H1 (cell line): ENCODE measurements at regions not wholly inside any gene's neighbourhood (a gene's known extent, or its start where the extent isn't known, plus 50 kb on each side); places are given as distances from the start of the nearest gene placed in this dataset.

ENCODE experiments used
- CTCF ChIA-PET: fragments of 300-600 bp; sonication (Branson Sonifier 250); formaldehyde crosslinking; loops from one replicate; lab custom pipeline; 2021; ENCODE audit not compliant: partially characterized antibody; lab: Charles Lee
- POLR2A ChIA-PET: fragments of 300-600 bp; sonication (Branson Sonifier 250); formaldehyde crosslinking; loops from one replicate; lab custom pipeline; 2021; ENCODE audit warnings: inconsistent platforms; ENCODE audit not compliant: partially characterized antibody; lab: Charles Lee
- DNase-seq, 2 experiments: peaks; one replicate each; pipeline versions ENCODE4 v3.0.0 to v3.0.0-alpha.2; 2010 to 2022; ENCODE audit warnings: low spot score in 2 of 2, low read depth in 1 of 2, mixed read lengths in 1 of 2
- FAIRE-seq: peaks from 2 replicates; lab custom pipeline; 2011; peaks lifted over from hg19 to GRCh38; lab: Jason Lieb, UNC
- H2AFZ ChIP-seq: 2 replicates; pipeline ENCODE4 v1.8.1; 2012; ENCODE audit warnings: low read length, inconsistent platforms
- H2AK5ac ChIP-seq: 2 replicates; pipeline ENCODE4 v1.6.1; 2013; ENCODE audit warnings: low read depth, low read length
- H2BK120ac ChIP-seq: replicated peaks from 2 replicates; pipeline ENCODE3; 2013; ENCODE audit warnings: low read depth, low read length, inconsistent platforms
- H2BK12ac ChIP-seq: 2 replicates; pipeline ENCODE4 v1.6.1; 2013; ENCODE audit warnings: low read depth, low read length
- H2BK15ac ChIP-seq: 2 replicates; pipeline ENCODE4 v1.6.1; 2013; ENCODE audit warnings: low read length
- H2BK20ac ChIP-seq: 2 replicates; pipeline ENCODE4 v1.6.1; 2013; ENCODE audit warnings: low read length
- H2BK5ac ChIP-seq: 2 replicates; pipeline ENCODE4 v1.6.1; 2013; ENCODE audit warnings: low read depth, low read length
- H3K14ac ChIP-seq: 2 replicates; pipeline ENCODE4 v1.6.1; 2013; ENCODE audit warnings: inconsistent platforms; ENCODE audit not compliant: insufficient read length
- H3K18ac ChIP-seq: 2 replicates; pipeline ENCODE4 v1.6.1; 2013; ENCODE audit warnings: low read length; ENCODE audit errors: extremely low read depth
- H3K23ac ChIP-seq: 2 replicates; pipeline ENCODE4 v1.6.1; 2013; ENCODE audit warnings: inconsistent platforms; ENCODE audit not compliant: insufficient read length
- H3K23me2 ChIP-seq: 2 replicates; pipeline ENCODE4 v1.6.1; 2013; ENCODE audit warnings: low read depth, low read length
- H3K27ac ChIP-seq: 2 replicates; pipeline ENCODE4 v1.6.1; 2011; ENCODE audit warnings: low read depth, low read length, inconsistent platforms
- H3K27me3 ChIP-seq, 4 experiments: replicated peaks in 1 of 4; 1 replicate in 1 of 4; 2 replicates in 3 of 4; pipeline versions ENCODE4 v1.6.1 to v1.8.1; 2011 to 2013; ENCODE audit warnings: low read length in 3 of 4, mild to moderate bottlenecking in 3 of 4, inconsistent platforms in 2 of 4, mixed read lengths in 2 of 4, moderate library complexity in 1 of 4; ENCODE audit not compliant: control insufficient read depth in 3 of 4, insufficient read depth in 3 of 4; ENCODE audit errors: extremely low read depth in 1 of 4
- H3K36me3 ChIP-seq, 4 experiments: 2 replicates each; pipeline versions ENCODE4 v1.6.1 to v1.8.1; 2011 to 2013; ENCODE audit warnings: mild to moderate bottlenecking in 4 of 4, low read length in 3 of 4, moderate library complexity in 2 of 4, control low read depth in 1 of 4, inconsistent platforms in 1 of 4; ENCODE audit not compliant: insufficient read depth in 4 of 4, control insufficient read depth in 2 of 4
- H3K4ac ChIP-seq: replicated peaks from 2 replicates; pipeline ENCODE3; 2013; ENCODE audit warnings: low read length, low read depth, mixed read lengths, inconsistent platforms; ENCODE audit not compliant: insufficient read length
- H3K4me1 ChIP-seq, 4 experiments: replicated peaks in 1 of 4; 1 replicate in 1 of 4; 2 replicates in 3 of 4; pipeline versions ENCODE4 v1.6.1 to v1.8.1; 2011 to 2013; ENCODE audit warnings: low read length in 3 of 4, inconsistent platforms in 2 of 4, mixed read lengths in 1 of 4; ENCODE audit not compliant: insufficient read depth in 4 of 4, control insufficient read depth in 3 of 4
- H3K4me2 ChIP-seq, 2 experiments: 2 replicates each; pipeline versions ENCODE4 v1.6.1 to v1.8.1; 2011 to 2013; ENCODE audit warnings: low read depth in 2 of 2, low read length in 2 of 2, control low read depth in 1 of 2, inconsistent platforms in 1 of 2, mild to moderate bottlenecking in 1 of 2; ENCODE audit not compliant: insufficient read depth in 1 of 2
- H3K4me3 ChIP-seq, 4 experiments: fragments of 200-600, 300-600 bp in 1 of 4; sonication (generic), shearing (Covaris generic), sonication (Bioruptor Twin) in 1 of 4; 2 replicates each; pipeline versions ENCODE4 v1.5.1 to v1.8.1; 2011 to 2016; ENCODE audit warnings: low read length in 4 of 4, low read depth in 3 of 4, control low read depth in 2 of 4, inconsistent platforms in 2 of 4, mild to moderate bottlenecking in 2 of 4, mixed read lengths in 1 of 4, moderate library complexity in 1 of 4; ENCODE audit not compliant: insufficient read depth in 2 of 4; ENCODE audit errors: extremely low read depth in 1 of 4
- H3K56ac ChIP-seq: replicated peaks from 2 replicates; pipeline ENCODE3; 2013; ENCODE audit warnings: low read depth, mild to moderate bottlenecking, mixed read lengths, low read length, inconsistent platforms; ENCODE audit not compliant: insufficient read length
- H3K79me1 ChIP-seq: 2 replicates; pipeline ENCODE4 v1.6.1; 2013; ENCODE audit warnings: low read depth, low read length, control low read depth
- H3K79me2 ChIP-seq, 2 experiments: 2 replicates each; pipeline versions ENCODE4 v1.6.1 to v1.8.1; 2012 to 2013; ENCODE audit warnings: low read length in 2 of 2, mild to moderate bottlenecking in 2 of 2, inconsistent platforms in 1 of 2; ENCODE audit not compliant: insufficient read depth in 2 of 2, control insufficient read depth in 1 of 2
- H3K9ac ChIP-seq, 4 experiments: replicated peaks in 1 of 4; 1 replicate in 1 of 4; 2 replicates in 3 of 4; pipeline versions ENCODE4 v1.6.1 to v1.8.1; 2011 to 2013; ENCODE audit warnings: low read depth in 3 of 4, low read length in 3 of 4, control low read depth in 2 of 4, mild to moderate bottlenecking in 2 of 4, moderate library complexity in 2 of 4, inconsistent platforms in 1 of 4; ENCODE audit errors: extremely low read depth in 1 of 4
- H3K9me3 ChIP-seq, 2 experiments: 2 replicates each; pipeline versions ENCODE4 v1.6.1 to v1.8.1; 2012 to 2013; ENCODE audit warnings: mild to moderate bottlenecking in 2 of 2, moderate library complexity in 2 of 2, control low read depth in 1 of 2, inconsistent platforms in 1 of 2, low read depth in 1 of 2, low read length in 1 of 2, mixed read lengths in 1 of 2; ENCODE audit not compliant: insufficient read depth in 2 of 2
- H4K20me1 ChIP-seq, 2 experiments: replicated peaks in 1 of 2; 2 replicates each; pipeline versions ENCODE3 to v1.8.1; 2011 to 2013; ENCODE audit warnings: inconsistent platforms in 2 of 2, low read length in 2 of 2, mild to moderate bottlenecking in 1 of 2; ENCODE audit not compliant: insufficient read depth in 2 of 2, control insufficient read depth in 1 of 2
- H4K5ac ChIP-seq: 2 replicates; pipeline ENCODE4 v1.6.1; 2013; ENCODE audit warnings: low read length, low read depth, mixed read lengths, inconsistent platforms; ENCODE audit not compliant: insufficient read length
- H4K8ac ChIP-seq: 2 replicates; pipeline ENCODE4 v1.8.0; 2013; ENCODE audit warnings: mild to moderate bottlenecking, moderate library complexity, low read length, inconsistent platforms; ENCODE audit not compliant: insufficient read depth; ENCODE audit errors: extremely low read depth
- H4K91ac ChIP-seq: replicated peaks from 2 replicates; pipeline ENCODE3; 2013; ENCODE audit warnings: low read length, mixed read lengths, inconsistent platforms; ENCODE audit not compliant: insufficient read length
- ATF2 ChIP-seq: IDR thresholded peaks from 2 replicates; pipeline ENCODE4 v1.6.1; 2012; ENCODE audit warnings: low read length, inconsistent platforms
- CBX5 ChIP-seq: fragments of 300-800, 300-1000 bp; sonication (generic); IDR thresholded peaks from 2 replicates; pipeline ENCODE4 v1.7.1; 2016; ENCODE audit warnings: antibody characterized with exemption, low read length, low read depth
- CHD2 ChIP-seq: IDR thresholded peaks from 2 replicates; pipeline ENCODE4 v1.6.1; 2012; ENCODE audit warnings: low read length, improper control_type of control experiment
- CTBP2 ChIP-seq: IDR thresholded peaks from 2 replicates; pipeline ENCODE4 v1.7.0; 2011; ENCODE audit warnings: borderline replicate concordance, mild to moderate bottlenecking, moderate library complexity, mixed read lengths, low read length; ENCODE audit not compliant: insufficient read depth, insufficient read length
- EP300 ChIP-seq, 2 experiments: IDR thresholded peaks; 1 replicate in 1 of 2; 2 replicates in 1 of 2; pipeline ENCODE4 v1.6.1; 2011 to 2012; ENCODE audit warnings: low read depth in 2 of 2, low read length in 2 of 2, mild to moderate bottlenecking in 2 of 2, borderline replicate concordance in 1 of 2, inconsistent platforms in 1 of 2, moderate library complexity in 1 of 2
- RAD21 ChIP-seq, 2 experiments: IDR thresholded peaks in 1 of 2; conservative IDR thresholded peaks in 1 of 2; 2 replicates each; pipeline ENCODE4 v1.6.1; 2011; ENCODE audit warnings: low read depth in 2 of 2, low read length in 2 of 2, improper control_type of control experiment in 1 of 2, inconsistent platforms in 1 of 2, mild to moderate bottlenecking in 1 of 2, moderate library complexity in 1 of 2
- SIX5 ChIP-seq: IDR thresholded peaks from 2 replicates; pipeline ENCODE4 v1.6.1; 2011; ENCODE audit warnings: mild to moderate bottlenecking, low read depth, low read length
- SRF ChIP-seq: IDR thresholded peaks from 2 replicates; pipeline ENCODE4 v1.6.1; 2011; ENCODE audit warnings: mild to moderate bottlenecking, low read depth, low read length, moderate library complexity
- TEAD4 ChIP-seq: IDR thresholded peaks from 2 replicates; pipeline ENCODE4 v1.6.1; 2012; ENCODE audit warnings: low read depth, low read length, inconsistent platforms, mixed read lengths
- WGBS, 2 experiments: shearing (Covaris generic) in 1 of 2; methylation state at CpG; one replicate each; pipeline versions ENCODE4 v1.1.6 to v1.1.7; 2013 to 2015; ENCODE audit warnings: low lambda C conversion rate in 2 of 2, mixed read lengths in 2 of 2, inconsistent platforms in 1 of 2, low coverage in 1 of 2, missing lambda C conversion rate in 1 of 2; ENCODE audit not compliant: insufficient replicate concordance in 2 of 2, insufficient coverage in 1 of 2, insufficient read length in 1 of 2; ENCODE audit errors: extremely low coverage in 1 of 2, missing lambda C conversion rate in 1 of 2; 5-methylcytosine and 5-hydroxymethylcytosine counted together

GRCh38 chr6:4662886-4663285 lies 113.3 kb upstream of the CDYL start:
- Histone ChIP-seq H4K8ac (no peak overlapping the region), H4K91ac (no peak overlapping the region), H2BK120ac (no peak overlapping the region), H3K4me3 (no peak overlapping the region), H2BK15ac (no peak overlapping the region), H3K36me3 (no peaks in the 10 kb centered on the region), H3K18ac (no peak overlapping the region), H3K4ac (no peak overlapping the region), H4K20me1 (no peaks in the 10 kb centered on the region), H3K4me2 (no peak overlapping the region), H3K23me2 (no peaks in the 10 kb centered on the region), H3K14ac (no peak overlapping the region), H3K79me1 (no peaks in the 10 kb centered on the region), H3K27me3 (peaks cover 0 to 2% (median 0%) of the 10 kb centered on the region in 4 experiments; a peak in 3 of 7 replicates), H3K4me1 (peaks cover 0 to 13% (median 1%) of the 10 kb centered on the region in 4 experiments; a peak in 2 of 7 replicates), H3K9me3 (no peaks in the 10 kb centered on the region), H3K79me2 (no peaks in the 10 kb centered on the region), H2AK5ac (no peak overlapping the region), H2AFZ (no peak overlapping the region), H3K23ac (no peak overlapping the region), H2BK20ac (no peak overlapping the region), H4K5ac (no peak overlapping the region), H2BK5ac (no peak overlapping the region), H3K27ac (no peak overlapping the region), H3K9ac (no peak overlapping the region), H2BK12ac (no peak overlapping the region), H3K56ac (no peak overlapping the region)
- ChIA-PET POLR2A (interaction anchor here (1.0 to 1.2 kb wide), 2 partner anchors 14 to 16 kb away, joined by 3 read pairs; no protein-coding TSS in a partner anchor), CTCF (interaction anchor here (1.0 to 2.3 kb wide), 3 partner anchors 10 to 295 kb away, joined by 3 to 7 read pairs (median 3); no protein-coding TSS in a partner anchor)
- DNase-seq, result no peak
- no peak for FAIRE-seq
- 93% methylated on average over 7 of the region's 7 CpGs; no CpG with 5 or more reads in 1 of the 2 experiments for WGBS, 2 experiments
- TF ChIP-seq CTBP2, result no peak
- no peak for TF ChIP-seq CHD2
- TF ChIP-seq SRF, result no peak
- TF ChIP-seq EP300 (IDR thresholded peaks at IDR 0.05; ENCODE audit: borderline replicate concordance in 1 of 2, low read depth in 2 of 2, low read length in 2 of 2), result no peak
- no peak for TF ChIP-seq SIX5
- no peak for TF ChIP-seq ATF2
- TF ChIP-seq RAD21 (IDR thresholded peaks at IDR 0.05 in 1 of 2, conservative IDR thresholded peaks at IDR 0.05 in 1 of 2; ENCODE audit: low read depth in 2 of 2, low read length in 2 of 2), result no peak
- TF ChIP-seq CBX5, result no peak
- TF ChIP-seq TEAD4, result no peak
